Fibroblast of lung (primary cell): ENCODE measurements at regions not wholly inside any gene's neighbourhood (a gene's known extent, or its start where the extent isn't known, plus 50 kb on each side); places are given as distances from the start of the nearest gene placed in this dataset.

Experiments used
- DNase-seq, 2 donors: peaks; one replicate each; pipeline versions ENCODE4 v3.0.0 to v3.0.0-alpha.2; 2010; ENCODE audit warnings: low read depth in 2 of 2
- H2AFZ ChIP-seq: 2 replicates; pipeline ENCODE4 v1.5.1; 2012; ENCODE audit warnings: low read length, control low read depth, inconsistent platforms
- H3K27ac ChIP-seq: 2 replicates; pipeline ENCODE4 v1.5.1; 2011; ENCODE audit warnings: low read length, control low read depth; ENCODE audit not compliant: insufficient read depth
- H3K27me3 ChIP-seq: 2 replicates; pipeline ENCODE4 v1.5.1; 2011; ENCODE audit warnings: mild to moderate bottlenecking, low read length; ENCODE audit not compliant: control insufficient read depth, insufficient read depth
- H3K36me3 ChIP-seq: 2 replicates; pipeline ENCODE4 v1.5.1; 2011; ENCODE audit warnings: low read length; ENCODE audit not compliant: control insufficient read depth, insufficient read depth
- H3K4me1 ChIP-seq: 2 replicates; pipeline ENCODE4 v1.5.1; 2011; ENCODE audit warnings: low read length; ENCODE audit not compliant: control insufficient read depth, insufficient read depth; ENCODE audit errors: extremely low read depth
- H3K4me2 ChIP-seq: 2 replicates; pipeline ENCODE4 v1.5.1; 2011; ENCODE audit warnings: low read length, control low read depth; ENCODE audit not compliant: insufficient read depth; ENCODE audit errors: extremely low read depth
- H3K4me3 ChIP-seq, 4 experiments: fragments of 200-600 bp in 1 of 4; sonication (generic) in 1 of 4; replicated peaks in 1 of 4; 2 replicates each; pipeline ENCODE4 v1.5.1; 2011 to 2016; ENCODE audit warnings: low read length in 4 of 4, low read depth in 3 of 4, mild to moderate bottlenecking in 3 of 4, control low read depth in 2 of 4, inconsistent platforms in 1 of 4, mixed read lengths in 1 of 4; ENCODE audit not compliant: insufficient read depth in 1 of 4; ENCODE audit errors: control extremely low read depth in 1 of 4
- H3K79me2 ChIP-seq: 2 replicates; pipeline ENCODE4 v1.5.1; 2012; ENCODE audit warnings: mild to moderate bottlenecking, low read length, inconsistent platforms; ENCODE audit not compliant: control insufficient read depth, insufficient read depth
- H3K9ac ChIP-seq: 2 replicates; pipeline ENCODE4 v1.5.1; 2011; ENCODE audit warnings: mild to moderate bottlenecking, low read length, control low read depth; ENCODE audit not compliant: insufficient read depth
- H3K9me3 ChIP-seq: 2 replicates; pipeline ENCODE4 v1.5.1; 2012; ENCODE audit warnings: low read depth, low read length; ENCODE audit not compliant: control insufficient read depth, insufficient read depth
- H4K20me1 ChIP-seq: 2 replicates; pipeline ENCODE4 v1.5.1; 2011; ENCODE audit warnings: low read length; ENCODE audit not compliant: control insufficient read depth, insufficient read depth; ENCODE audit errors: extremely low read depth
- CTCF ChIP-seq, 2 donors: IDR thresholded peaks in 1 of 2; conservative IDR thresholded peaks in 1 of 2; 1 replicate in 1 of 2; 2 replicates in 1 of 2; pipeline ENCODE4 v1.5.1; 2011 to 2012; ENCODE audit warnings: low read length in 2 of 2, control low read depth in 1 of 2, inconsistent platforms in 1 of 2, low read depth in 1 of 2, mild to moderate bottlenecking in 1 of 2
- EZH2 ChIP-seq: IDR thresholded peaks from 2 replicates; pipeline ENCODE4 v1.5.1; 2012; ENCODE audit warnings: low read length, control low read depth, mild to moderate bottlenecking; ENCODE audit errors: missing control alignments

- no peaks in the 10 kb centered on the region for H3K36me3 ChIP-seq
- no peaks in the 10 kb centered on the region for H3K27me3 ChIP-seq
- no peak overlapping the region for H2AFZ ChIP-seq
- H3K27ac ChIP-seq = no peak overlapping the region
- H3K9me3 ChIP-seq = no peaks in the 10 kb centered on the region
- no peaks in the 10 kb centered on the region for H3K4me1 ChIP-seq
- TF ChIP-seq EZH2 = no peak
- no peak for TF ChIP-seq CTCF (conservative IDR thresholded peaks at IDR 0.05 in 1 of 2, IDR thresholded peaks at IDR 0.05 in 1 of 2; ENCODE audit: low read depth in 1 of 2, low read length in 2 of 2)
- H3K4me2 ChIP-seq = no peak overlapping the region
- H4K20me1 ChIP-seq = no peaks in the 10 kb centered on the region
- no peak for DNase-seq
- H3K4me3 ChIP-seq = no peak overlapping the region
- no peaks in the 10 kb centered on the region for H3K79me2 ChIP-seq
- no peak overlapping the region for H3K9ac ChIP-seq
Measured at GRCh38 chr15:93968773-93969172, 262.6 kb upstream of the MCTP2 start.

GRCh38 chr15:93965304-93965908, 266.0 kb upstream of the MCTP2 start:
- no peaks in the 10 kb centered on the region for H3K9me3 ChIP-seq
- no peaks in the 10 kb centered on the region for H3K4me1 ChIP-seq
- no peak for DNase-seq
- no peak overlapping the region for H2AFZ ChIP-seq
- no peak overlapping the region for H3K9ac ChIP-seq
- TF ChIP-seq EZH2 = no peak
- no peak for TF ChIP-seq CTCF (conservative IDR thresholded peaks at IDR 0.05 in 1 of 2, IDR thresholded peaks at IDR 0.05 in 1 of 2; ENCODE audit: low read depth in 1 of 2, low read length in 2 of 2)
- H3K4me3 ChIP-seq = no peak overlapping the region
- no peaks in the 10 kb centered on the region for H3K79me2 ChIP-seq
- H3K4me2 ChIP-seq = no peak overlapping the region
- no peak overlapping the region for H3K27ac ChIP-seq
- no peaks in the 10 kb centered on the region for H3K36me3 ChIP-seq
- no peaks in the 10 kb centered on the region for H4K20me1 ChIP-seq
- H3K27me3 ChIP-seq = no peaks in the 10 kb centered on the region

- Histone ChIP-seq H4K20me1 (no peaks in the 10 kb centered on the region), H3K27me3 (no peaks in the 10 kb centered on the region), H3K9me3 (no peaks in the 10 kb centered on the region), H3K9ac (no peak overlapping the region), H3K4me3 (no peak overlapping the region), H3K4me1 (no peaks in the 10 kb centered on the region), H3K36me3 (no peaks in the 10 kb centered on the region), H3K4me2 (no peak overlapping the region), H2AFZ (no peak overlapping the region), H3K79me2 (no peaks in the 10 kb centered on the region), H3K27ac (no peak overlapping the region)
- DNase-seq = no peak
- TF ChIP-seq CTCF (conservative IDR thresholded peaks at IDR 0.05 in 1 of 2, IDR thresholded peaks at IDR 0.05 in 1 of 2; ENCODE audit: low read depth in 1 of 2, low read length in 2 of 2) = no peak
Measured at GRCh38 chr15:93954985-93955571, 276.3 kb upstream of the MCTP2 start.
